GM06990 (cell line): ENCODE measurements at regions not wholly inside any gene's neighbourhood (a gene's known extent, or its start where the extent isn't known, plus 50 kb on each side); places are given as distances from the start of the nearest gene placed in this dataset.

Experiments used
- DNase-seq: peaks from one replicate; pipeline ENCODE4 v3.0.0-alpha.2; 2011; ENCODE audit not compliant: insufficient read length; ENCODE audit errors: extremely low read depth
- H3K27me3 ChIP-seq: replicated peaks from 2 replicates; pipeline ENCODE4 v1.6.0; 2011; ENCODE audit warnings: low read length; ENCODE audit not compliant: control insufficient read depth, insufficient read depth
- H3K36me3 ChIP-seq: 2 replicates; pipeline ENCODE4 v1.5.1; 2011; ENCODE audit warnings: low read length; ENCODE audit not compliant: control insufficient read depth, insufficient read depth
- H3K4me3 ChIP-seq: replicated peaks from 2 replicates; pipeline ENCODE4 v1.5.1; 2011; ENCODE audit warnings: low read depth, mild to moderate bottlenecking, control low read depth, low read length
- CTCF ChIP-seq: IDR thresholded peaks from 2 replicates; pipeline ENCODE4 v1.5.1; 2011; ENCODE audit warnings: low read length, control low read depth, mild to moderate bottlenecking, inconsistent platforms; ENCODE audit not compliant: insufficient read depth, poor library complexity, severe bottlenecking

- H3K27me3 ChIP-seq = no peaks in the 10 kb centered on the region
- no peak for DNase-seq
- TF ChIP-seq CTCF = no peak
- no peaks in the 10 kb centered on the region for H3K36me3 ChIP-seq
- no peak overlapping the region for H3K4me3 ChIP-seq
Measured at GRCh38 chr12:28776913-28777422, 372.1 kb upstream of the FAR2 start.

GRCh38 chr12:28777603-28778365 is 371.3 kb upstream of the FAR2 start:
- no peak for TF ChIP-seq CTCF
- DNase-seq = no peak
- Histone ChIP-seq H3K27me3 (no peaks in the 10 kb centered on the region), H3K4me3 (no peak overlapping the region), H3K36me3 (no peaks in the 10 kb centered on the region)

- no peak for TF ChIP-seq CTCF
- Histone ChIP-seq H3K4me3 (no peak overlapping the region), H3K36me3 (no peaks in the 10 kb centered on the region), H3K27me3 (no peaks in the 10 kb centered on the region)
- no peak for DNase-seq
Measured at GRCh38 chr12:28780096-28780495, 369.0 kb upstream of the FAR2 start.

GRCh38 chr12:28780960-28781359 is 368.1 kb upstream of the FAR2 start:
- no peak overlapping the region for H3K4me3 ChIP-seq
- no peak for TF ChIP-seq CTCF
- no peaks in the 10 kb centered on the region for H3K36me3 ChIP-seq
- H3K27me3 ChIP-seq = no peaks in the 10 kb centered on the region
- no peak for DNase-seq

- no peaks in the 10 kb centered on the region for H3K27me3 ChIP-seq
- no peak overlapping the region for H3K4me3 ChIP-seq
- DNase-seq = no peak
- no peak for TF ChIP-seq CTCF
- no peaks in the 10 kb centered on the region for H3K36me3 ChIP-seq
Measured at GRCh38 chr12:28781671-28782652, 367.1 kb upstream of the FAR2 start.
